ENCODE measurements at regions not wholly inside any gene's neighbourhood (a gene's known extent, or its start where the extent isn't known, plus 50 kb on each side); places are given as distances from the start of the nearest gene placed in this dataset.

GRCh38 chrX:28085653-28086052 is 104.4 kb upstream of the DCAF8L1 start:
- TF ChIP-seq SP1 (IDR thresholded peaks at IDR 0.05) (no peak), HDGF (IDR thresholded peaks at IDR 0.05; ENCODE audit: borderline replicate concordance) (no peak), ELF4 (IDR thresholded peaks at IDR 0.05) (no peak), ZNF384 (IDR thresholded peaks at IDR 0.05) (no peak)

Measured in HEK293T (cell line).